CD14-positive monocyte (primary cell): ENCODE measurements at regions not wholly inside any gene's neighbourhood (a gene's known extent, or its start where the extent isn't known, plus 50 kb on each side); places are given as distances from the start of the nearest gene placed in this dataset.

Source experiments
- DNase-seq, 3 donors: peaks; one replicate each; pipeline ENCODE4 v3.0.0-alpha.2; 2011 to 2022
- H2AFZ ChIP-seq: 2 replicates; pipeline ENCODE4 v1.6.0; 2012; ENCODE audit warnings: mild to moderate bottlenecking, low read depth, low read length, inconsistent platforms; ENCODE audit not compliant: insufficient read depth, poor library complexity, severe bottlenecking
- H3K27ac ChIP-seq, 2 donors: 1 replicate in 1 of 2; 2 replicates in 1 of 2; pipeline ENCODE4 v1.5.1; 2012 to 2013; ENCODE audit warnings: low read length in 2 of 2, control low read depth in 1 of 2, inconsistent platforms in 1 of 2, low read depth in 1 of 2, mild to moderate bottlenecking in 1 of 2
- H3K27me3 ChIP-seq, 2 donors: one replicate each; pipeline versions ENCODE4 v1.6.0 to v1.6.1; 2011 to 2013; ENCODE audit warnings: low read length in 2 of 2; ENCODE audit not compliant: control insufficient read depth in 2 of 2, insufficient read depth in 2 of 2
- H3K36me3 ChIP-seq, 2 donors: replicated peaks in 1 of 2; 1 replicate in 1 of 2; 2 replicates in 1 of 2; pipeline versions ENCODE4 v1.5.1 to v1.6.1; 2012 to 2013; ENCODE audit warnings: low read length in 2 of 2, control low read depth in 1 of 2, inconsistent platforms in 1 of 2, mild to moderate bottlenecking in 1 of 2; ENCODE audit not compliant: insufficient read depth in 2 of 2, control insufficient read depth in 1 of 2
- H3K4me1 ChIP-seq, 2 donors: 1 replicate in 1 of 2; 2 replicates in 1 of 2; pipeline versions ENCODE4 v1.5.1 to v1.6.1; 2012 to 2013; ENCODE audit warnings: low read length in 2 of 2, control low read depth in 1 of 2, inconsistent platforms in 1 of 2, mild to moderate bottlenecking in 1 of 2, moderate library complexity in 1 of 2; ENCODE audit not compliant: insufficient read depth in 2 of 2, control insufficient read depth in 1 of 2
- H3K4me2 ChIP-seq: replicated peaks from 2 replicates; pipeline ENCODE3; 2012; ENCODE audit warnings: low read length, moderate library complexity, mild to moderate bottlenecking; ENCODE audit not compliant: poor library complexity, severe bottlenecking; ENCODE audit errors: extremely low read depth
- H3K4me3 ChIP-seq, 3 experiments: fragments of 200-600 bp in 1 of 3; sonication (generic) in 1 of 3; replicated peaks in 1 of 3; 1 replicate in 2 of 3; 2 replicates in 1 of 3; pipeline ENCODE4 v1.5.1; 2011 to 2013; ENCODE audit warnings: low read length in 3 of 3, mild to moderate bottlenecking in 3 of 3, control low read depth in 2 of 3, low read depth in 2 of 3, inconsistent platforms in 1 of 3, moderate library complexity in 1 of 3
- H3K79me2 ChIP-seq: 2 replicates; pipeline ENCODE4 v1.6.0; 2012; ENCODE audit warnings: mild to moderate bottlenecking, control low read depth, inconsistent platforms, low read length, moderate library complexity; ENCODE audit not compliant: insufficient read depth
- H3K9ac ChIP-seq: 2 replicates; pipeline ENCODE4 v1.6.0; 2017; ENCODE audit warnings: low read length, mild to moderate bottlenecking; ENCODE audit not compliant: insufficient read depth, poor library complexity, severe bottlenecking
- H3K9me3 ChIP-seq, 2 donors: replicated peaks in 1 of 2; 1 replicate in 1 of 2; 2 replicates in 1 of 2; pipeline versions ENCODE4 v1.5.1 to v1.6.1; 2012 to 2013; ENCODE audit warnings: low read length in 2 of 2, control low read depth in 1 of 2; ENCODE audit not compliant: control insufficient read depth in 1 of 2, insufficient read depth in 1 of 2
- H4K20me1 ChIP-seq: 2 replicates; pipeline ENCODE4 v1.6.0; 2012; ENCODE audit warnings: mild to moderate bottlenecking, low read length, control low read depth, moderate library complexity; ENCODE audit not compliant: insufficient read depth
- H3K27ac Mint-ChIP-seq, 7 donors: one replicate each; pipeline ENCODE4 v1.8.0; 2020; ENCODE audit warnings: mild to moderate bottlenecking in 7 of 7, mixed read lengths in 7 of 7, moderate library complexity in 6 of 7, inconsistent platforms in 2 of 7
- H3K27me3 Mint-ChIP-seq, 3 donors: one replicate each; pipeline ENCODE4 v1.8.0; 2021 to 2022; ENCODE audit warnings: low read depth in 3 of 3, mild to moderate bottlenecking in 3 of 3, mixed read lengths in 3 of 3, moderate library complexity in 3 of 3, inconsistent platforms in 1 of 3
- H3K36me3 Mint-ChIP-seq, 2 donors: one replicate each; pipeline ENCODE4 v1.8.0; 2020; ENCODE audit warnings: mixed read lengths in 2 of 2, inconsistent platforms in 1 of 2, mild to moderate bottlenecking in 1 of 2
- H3K4me1 Mint-ChIP-seq: one replicate; pipeline ENCODE4 v1.8.0; 2020; ENCODE audit warnings: mild to moderate bottlenecking, mixed read lengths
- H3K4me3 Mint-ChIP-seq, 2 donors: one replicate each; pipeline ENCODE4 v1.8.0; 2020; ENCODE audit warnings: mild to moderate bottlenecking in 2 of 2, mixed read lengths in 2 of 2, moderate library complexity in 1 of 2
- H3K9me3 Mint-ChIP-seq, 7 donors: one replicate each; pipeline ENCODE4 v1.8.0; 2020 to 2022; ENCODE audit warnings: mixed read lengths in 7 of 7, mild to moderate bottlenecking in 6 of 7, moderate library complexity in 6 of 7, inconsistent platforms in 2 of 7
- WGBS: methylation state at CpG from one replicate; pipeline ENCODE4 v1.1.5; 2013; ENCODE audit warnings: missing lambda C conversion rate; ENCODE audit not compliant: insufficient coverage; 5-methylcytosine and 5-hydroxymethylcytosine counted together
- intact Hi-C, 2 donors: fragments of 100-400 bp; cut with micrococcal nuclease; formaldehyde crosslinking; loops; one replicate each; pipeline versions ENCODE4 v1.15.0 to v1.15.1; 2023
- TF ChIP-seq, protein P1 (sequence below): fragments of 200-600 bp; IDR thresholded peaks from one replicate; pipeline ENCODE4 v1.8.0; 2022; ENCODE audit warnings: antibody characterized with exemption, mild to moderate bottlenecking

DNA sequence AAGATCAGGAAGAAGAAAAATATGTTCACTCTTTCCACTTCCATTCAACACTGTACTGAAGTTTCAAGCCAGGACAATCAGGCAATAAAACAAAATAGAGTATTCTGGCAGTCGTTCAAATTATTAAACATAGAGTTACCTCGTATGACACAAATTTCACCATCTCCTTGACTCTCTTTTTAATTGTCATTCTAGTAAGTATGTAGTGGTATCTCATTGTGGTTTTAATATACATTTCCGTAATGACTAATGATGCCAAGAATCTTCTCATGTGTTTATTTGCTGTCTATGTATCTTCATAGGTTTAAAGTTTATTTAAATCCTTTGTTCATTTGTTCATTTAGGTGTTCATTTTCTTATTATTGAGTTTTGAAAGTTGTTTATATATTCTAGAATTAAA lies 352.2 kb downstream of the IDS start:
- no peak overlapping the region for H3K9ac ChIP-seq
- intact Hi-C loops: no loop called here
- no peak overlapping the region for H2AFZ ChIP-seq
- no peak overlapping the region for H3K27ac ChIP-seq
- H3K4me1 Mint-ChIP-seq: no peaks in the 10 kb centered on the region
- no peaks in the 10 kb centered on the region for H3K36me3 Mint-ChIP-seq
- H3K36me3 ChIP-seq: no peaks in the 10 kb centered on the region
- TF ChIP-seq, protein P1, sequence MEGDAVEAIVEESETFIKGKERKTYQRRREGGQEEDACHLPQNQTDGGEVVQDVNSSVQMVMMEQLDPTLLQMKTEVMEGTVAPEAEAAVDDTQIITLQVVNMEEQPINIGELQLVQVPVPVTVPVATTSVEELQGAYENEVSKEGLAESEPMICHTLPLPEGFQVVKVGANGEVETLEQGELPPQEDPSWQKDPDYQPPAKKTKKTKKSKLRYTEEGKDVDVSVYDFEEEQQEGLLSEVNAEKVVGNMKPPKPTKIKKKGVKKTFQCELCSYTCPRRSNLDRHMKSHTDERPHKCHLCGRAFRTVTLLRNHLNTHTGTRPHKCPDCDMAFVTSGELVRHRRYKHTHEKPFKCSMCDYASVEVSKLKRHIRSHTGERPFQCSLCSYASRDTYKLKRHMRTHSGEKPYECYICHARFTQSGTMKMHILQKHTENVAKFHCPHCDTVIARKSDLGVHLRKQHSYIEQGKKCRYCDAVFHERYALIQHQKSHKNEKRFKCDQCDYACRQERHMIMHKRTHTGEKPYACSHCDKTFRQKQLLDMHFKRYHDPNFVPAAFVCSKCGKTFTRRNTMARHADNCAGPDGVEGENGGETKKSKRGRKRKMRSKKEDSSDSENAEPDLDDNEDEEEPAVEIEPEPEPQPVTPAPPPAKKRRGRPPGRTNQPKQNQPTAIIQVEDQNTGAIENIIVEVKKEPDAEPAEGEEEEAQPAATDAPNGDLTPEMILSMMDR: no peak
- DNase-seq: no peak
- no peak overlapping the region for H3K4me3 Mint-ChIP-seq
- peaks cover 0 to 2% (median 0%) of the 10 kb centered on the region in 3 donors for H3K27me3 Mint-ChIP-seq
- H3K4me3 ChIP-seq: no peak overlapping the region
- H4K20me1 ChIP-seq: no peaks in the 10 kb centered on the region
- H3K9me3 ChIP-seq: no peaks in the 10 kb centered on the region
- peaks cover 0 to 8% (median 2%) of the 10 kb centered on the region in 7 donors for H3K9me3 Mint-ChIP-seq
- no peaks in the 10 kb centered on the region for H3K27me3 ChIP-seq
- H3K4me2 ChIP-seq: no peak overlapping the region
- no peak overlapping the region for H3K27ac Mint-ChIP-seq
- WGBS: no CpG with 5 or more reads among the region's 3 CpGs
- H3K79me2 ChIP-seq: no peaks in the 10 kb centered on the region
- H3K4me1 ChIP-seq: no peaks in the 10 kb centered on the region

DNA sequence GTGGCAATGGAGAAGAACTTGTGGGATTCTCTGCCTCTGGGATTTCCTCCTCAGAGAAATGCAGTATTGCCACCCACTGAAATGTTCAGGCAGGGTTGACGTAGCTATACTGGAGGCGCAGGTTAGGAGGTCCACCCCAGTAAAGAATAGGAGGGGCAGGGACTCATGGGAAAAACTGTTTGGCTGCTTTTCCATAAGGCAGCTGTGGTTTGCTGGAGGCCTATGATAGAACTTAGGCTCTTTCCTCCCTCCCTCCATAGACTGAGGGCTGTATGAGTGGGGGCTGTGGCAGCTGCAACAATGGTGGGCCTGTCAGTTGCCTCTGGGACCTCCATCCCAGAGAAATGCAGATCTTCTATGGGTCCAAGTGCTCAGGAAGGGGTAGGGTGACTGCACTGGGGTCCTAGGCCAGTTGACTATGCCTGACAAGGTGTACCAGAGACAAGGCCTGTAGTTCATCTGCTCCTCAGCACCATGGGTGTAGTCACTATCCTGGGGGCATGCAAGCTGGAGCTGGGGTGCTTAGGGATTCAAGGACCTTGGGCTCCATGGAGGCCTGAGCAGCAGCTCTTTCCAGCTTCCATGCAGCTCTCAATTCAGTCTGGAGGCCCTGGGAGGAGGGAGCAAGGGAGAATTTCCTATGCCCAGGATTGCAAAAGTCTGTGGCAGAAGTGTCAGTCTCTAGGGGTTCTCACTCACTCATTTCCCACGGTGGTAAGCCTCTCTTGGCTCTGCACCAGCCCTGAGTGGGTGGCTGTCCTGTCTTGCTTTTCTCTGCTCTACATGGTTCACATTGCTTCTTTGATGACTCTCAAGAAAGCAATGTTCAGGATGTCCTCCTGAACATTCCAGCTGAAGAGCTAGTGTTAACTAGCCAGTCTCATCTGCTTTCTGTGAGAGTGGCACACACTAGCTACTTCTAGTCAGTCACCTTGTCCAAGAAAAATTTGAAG lies 353.0 kb downstream of the IDS start:
- H3K36me3 ChIP-seq: no peaks in the 10 kb centered on the region
- H3K79me2 ChIP-seq: no peaks in the 10 kb centered on the region
- no peak overlapping the region for H3K4me2 ChIP-seq
- peaks cover 0 to 2% (median 0%) of the 10 kb centered on the region in 3 donors for H3K27me3 Mint-ChIP-seq
- H3K27ac Mint-ChIP-seq: no peak overlapping the region
- intact Hi-C loops: no loop called here
- H3K36me3 Mint-ChIP-seq: no peaks in the 10 kb centered on the region
- no peak overlapping the region for H3K9ac ChIP-seq
- no peak for DNase-seq
- no peaks in the 10 kb centered on the region for H3K4me1 Mint-ChIP-seq
- no peak overlapping the region for H2AFZ ChIP-seq
- TF ChIP-seq, protein P1: no peak
- no peaks in the 10 kb centered on the region for H3K4me1 ChIP-seq
- no peaks in the 10 kb centered on the region for H3K27me3 ChIP-seq
- no peaks in the 10 kb centered on the region for H4K20me1 ChIP-seq
- WGBS: no CpG with 5 or more reads among the region's 3 CpGs
- no peaks in the 10 kb centered on the region for H3K9me3 ChIP-seq
- no peak overlapping the region for H3K4me3 ChIP-seq
- peaks cover 0 to 8% (median 2%) of the 10 kb centered on the region in 7 donors for H3K9me3 Mint-ChIP-seq
- H3K27ac ChIP-seq: no peak overlapping the region
- no peak overlapping the region for H3K4me3 Mint-ChIP-seq
